Stomach (tissue), 8 donors: ENCODE measurements at regions not wholly inside any gene's neighbourhood (a gene's known extent, or its start where the extent isn't known, plus 50 kb on each side); places are given as distances from the start of the nearest gene placed in this dataset.

Experiments
- DNase-seq, 2 donors: peaks; one replicate each; pipeline versions ENCODE4 v3.0.0 to v3.0.0-alpha.2; 2013 to 2019
- H3K27ac ChIP-seq, 5 donors: fragments of 200-600 bp in 4 of 5; sonication (generic) in 4 of 5; one replicate each; pipeline ENCODE4 v1.5.1; 2013 to 2019; ENCODE audit warnings: mild to moderate bottlenecking in 1 of 5, moderate library complexity in 1 of 5
- H3K27me3 ChIP-seq, 3 donors: fragments of 200-600 bp; sonication (generic); one replicate each; pipeline ENCODE4 v1.5.1; 2017 to 2019; ENCODE audit warnings: mixed run types in 1 of 3
- H3K36me3 ChIP-seq, 4 donors: fragments of 200-600 bp; sonication (generic); 1 replicate in 3 of 4; 2 replicates in 1 of 4; pipeline ENCODE4 v1.5.1; 2016 to 2019
- H3K4me1 ChIP-seq, 4 donors: fragments of 200-600 bp; sonication (generic); one replicate each; pipeline ENCODE4 v1.5.1; 2016 to 2019
- H3K4me3 ChIP-seq, 4 donors: fragments of 200-600 bp; sonication (generic) in 3 of 4; one replicate each; pipeline ENCODE4 v1.5.1; 2016 to 2019; ENCODE audit warnings: mild to moderate bottlenecking in 1 of 4
- H3K9me3 ChIP-seq, 4 donors: fragments of 200-600 bp; sonication (generic); one replicate each; pipeline ENCODE4 v1.5.1; 2016 to 2019
- CTCF ChIP-seq, 7 experiments: fragments of 450-650 bp in 4 of 7; fragments of 200-600 bp in 3 of 7; sonication (generic) in 3 of 7; IDR thresholded peaks; one replicate each; pipeline ENCODE4 v1.5.1; 2016 to 2019; ENCODE audit warnings: antibody characterized with exemption in 7 of 7, control low read depth in 2 of 7, mild to moderate bottlenecking in 1 of 7
- EP300 ChIP-seq: sonication (generic); formaldehyde crosslinking; IDR thresholded peaks from one replicate; pipeline ENCODE4 v1.6.1; 2017; ENCODE audit warnings: antibody characterized with exemption
- POLR2A ChIP-seq, 4 donors: fragments of 450-650 bp; IDR thresholded peaks; one replicate each; pipeline ENCODE4 v1.6.1; 2016; ENCODE audit warnings: antibody characterized with exemption in 4 of 4, control low read depth in 2 of 4, mild to moderate bottlenecking in 1 of 4, moderate library complexity in 1 of 4
- POLR2AphosphoS5 ChIP-seq, 3 donors: sonication (generic); formaldehyde crosslinking; IDR thresholded peaks; one replicate each; pipeline ENCODE4 v1.6.1; 2016; ENCODE audit warnings: antibody characterized with exemption in 3 of 3
- WGBS, 5 donors: extraction: QIAGEN DNeasy Blood & Tissue Kit in 3 of 5; methylation state at CpG; one replicate each; pipeline versions ENCODE4 v1.1.5 to v1.1.7; 2013 to 2018; 5-methylcytosine and 5-hydroxymethylcytosine counted together
- intact Hi-C: fragments of 100-400 bp; cut with DNase I; formaldehyde crosslinking; loops from one replicate; pipeline ENCODE4 v1.15.1; 2023; ENCODE audit warnings: low total_unique reads
- donor health status: healthy with polysubstance abuse.
- donor health status: Bipolar disorder and iron deficiency.
- donor health status: healthy.

GRCh38 chr10:125442856-125443540, 240.0 kb downstream of the TEX36 start:
- Histone ChIP-seq H3K27me3 (peaks cover 0 to 6% (median 0%) of the 10 kb centered on the region in 3 donors), H3K4me1 (no peaks in the 10 kb centered on the region), H3K4me3 (no peak overlapping the region), H3K27ac (no peak overlapping the region), H3K9me3 (no peaks in the 10 kb centered on the region), H3K36me3 (no peaks in the 10 kb centered on the region)
- no peak for TF ChIP-seq POLR2AphosphoS5 (IDR thresholded peaks at IDR 0.05)
- no peak for TF ChIP-seq EP300
- TF ChIP-seq POLR2A (IDR thresholded peaks at IDR 0.05): no peak
- TF ChIP-seq CTCF (IDR thresholded peaks at IDR 0.05): no peak
- 64 to 83% (median 80%) methylated on average over 13 of the region's 13 CpGs for WGBS, 5 donors
- intact Hi-C loops: no loop called here
- DNase-seq: peak in 1 of 2 donors; percentile 57

DNA sequence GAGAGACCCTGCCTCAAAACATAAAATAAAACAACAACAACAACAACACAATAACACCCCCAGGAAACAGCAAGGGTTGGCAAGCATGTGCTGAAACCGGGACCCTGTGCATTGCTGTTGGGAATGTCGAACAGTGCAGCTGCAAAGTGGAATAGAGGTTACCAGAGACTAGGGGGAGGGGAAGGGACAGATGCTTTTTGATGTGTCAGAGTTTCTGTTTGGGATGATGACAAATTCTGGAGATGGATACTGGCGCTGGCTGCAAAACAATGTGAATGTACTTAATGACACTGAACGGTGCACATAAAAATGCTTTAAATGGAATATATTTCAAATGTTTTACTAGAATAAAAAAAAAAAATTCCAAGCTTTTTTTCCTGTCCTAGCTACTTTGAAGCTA, 241.8 kb downstream of the TEX36 start:
- Histone ChIP-seq H3K9me3 (no peaks in the 10 kb centered on the region), H3K36me3 (no peaks in the 10 kb centered on the region), H3K27me3 (peaks cover 0 to 6% (median 0%) of the 10 kb centered on the region in 3 donors), H3K4me1 (no peaks in the 10 kb centered on the region), H3K4me3 (no peak overlapping the region), H3K27ac (no peak overlapping the region)
- TF ChIP-seq POLR2AphosphoS5 (IDR thresholded peaks at IDR 0.05) (no peak), EP300 (no peak), CTCF (IDR thresholded peaks at IDR 0.05) (no peak), POLR2A (IDR thresholded peaks at IDR 0.05) (no peak)
- intact Hi-C loops: no loop called here
- no peak for DNase-seq
- WGBS, 5 donors: 51 to 71% (median 66%) methylated on average over 4 of the region's 4 CpGs

- Histone ChIP-seq H3K27ac (no peak overlapping the region), H3K4me3 (no peak overlapping the region), H3K36me3 (no peaks in the 10 kb centered on the region), H3K4me1 (no peaks in the 10 kb centered on the region), H3K9me3 (peaks cover 0 to 13% (median 9%) of the 10 kb centered on the region in 4 donors), H3K27me3 (no peaks in the 10 kb centered on the region)
- 73 to 83% (median 77%) methylated on average over 4 of the region's 4 CpGs for WGBS, 5 donors
- TF ChIP-seq POLR2AphosphoS5 (IDR thresholded peaks at IDR 0.05) (no peak), POLR2A (IDR thresholded peaks at IDR 0.05) (no peak), CTCF (IDR thresholded peaks at IDR 0.05) (no peak), EP300 (no peak)
- intact Hi-C loops: no loop called here
- DNase-seq: no peak
Observed at GRCh38 chr10:125431149-125431548, 251.8 kb downstream of the TEX36 start.

GRCh38 chr10:125428054-125428453, 254.9 kb downstream of the TEX36 start:
- Histone ChIP-seq H3K4me1 (no peaks in the 10 kb centered on the region), H3K36me3 (no peaks in the 10 kb centered on the region), H3K4me3 (no peak overlapping the region), H3K27ac (no peak overlapping the region), H3K27me3 (no peaks in the 10 kb centered on the region), H3K9me3 (peaks cover 0 to 13% (median 7%) of the 10 kb centered on the region in 4 donors)
- intact Hi-C loops: no loop called here
- TF ChIP-seq CTCF (IDR thresholded peaks at IDR 0.05): no peak
- no peak for TF ChIP-seq POLR2A (IDR thresholded peaks at IDR 0.05)
- TF ChIP-seq POLR2AphosphoS5 (IDR thresholded peaks at IDR 0.05): no peak
- no peak for TF ChIP-seq EP300
- WGBS, 5 donors: 87 to 91% (median 89%) methylated on average over 8 to 10 of the region's 10 CpGs
- DNase-seq: no peak
